ENCODE measurements at regions not wholly inside any gene's neighbourhood (a gene's known extent, or its start where the extent isn't known, plus 50 kb on each side); places are given as distances from the start of the nearest gene placed in this dataset.

- H3K27me3 Mint-ChIP-seq (ENCODE audit: unreplicated experiment), result no peaks in the 10 kb centered on the region
- no peak overlapping the region for H3K4me3 Mint-ChIP-seq (ENCODE audit: unreplicated experiment)
- H3K4me1 Mint-ChIP-seq (ENCODE audit: unreplicated experiment), result no peaks in the 10 kb centered on the region
- no peaks in the 10 kb centered on the region for H3K36me3 Mint-ChIP-seq (ENCODE audit: low read depth, unreplicated experiment)
- no peaks in the 10 kb centered on the region for H3K9me3 Mint-ChIP-seq (ENCODE audit: unreplicated experiment)
- no peak overlapping the region for H3K27ac Mint-ChIP-seq (ENCODE audit: unreplicated experiment)
- DNase-seq (ENCODE audit: low spot score), result no peak
- TF ChIP-seq CTCF (IDR thresholded peaks at IDR 0.05; ENCODE audit: unreplicated experiment), result no peak
Measured at GRCh38 chr1:55685560-55685959, 470.4 kb upstream of the USP24 start.

GRCh38 chr1:55684131-55684650 is 469.0 kb upstream of the USP24 start:
- Mint-ChIP-seq H3K36me3 (ENCODE audit: low read depth, unreplicated experiment) (no peaks in the 10 kb centered on the region), H3K27ac (ENCODE audit: unreplicated experiment) (no peak overlapping the region), H3K4me3 (ENCODE audit: unreplicated experiment) (no peak overlapping the region), H3K4me1 (ENCODE audit: unreplicated experiment) (no peaks in the 10 kb centered on the region), H3K9me3 (ENCODE audit: unreplicated experiment) (no peaks in the 10 kb centered on the region), H3K27me3 (ENCODE audit: unreplicated experiment) (no peaks in the 10 kb centered on the region)
- no peak for DNase-seq (ENCODE audit: low spot score)
- no peak for TF ChIP-seq CTCF (IDR thresholded peaks at IDR 0.05; ENCODE audit: unreplicated experiment)

- no peaks in the 10 kb centered on the region for H3K9me3 Mint-ChIP-seq (ENCODE audit: unreplicated experiment)
- H3K4me3 Mint-ChIP-seq (ENCODE audit: unreplicated experiment), result no peak overlapping the region
- H3K27me3 Mint-ChIP-seq (ENCODE audit: unreplicated experiment), result no peaks in the 10 kb centered on the region
- TF ChIP-seq CTCF (IDR thresholded peaks at IDR 0.05; ENCODE audit: unreplicated experiment), result no peak
- no peak for DNase-seq (ENCODE audit: low spot score)
- H3K27ac Mint-ChIP-seq (ENCODE audit: unreplicated experiment), result no peak overlapping the region
- H3K36me3 Mint-ChIP-seq (ENCODE audit: low read depth, unreplicated experiment), result no peaks in the 10 kb centered on the region
- H3K4me1 Mint-ChIP-seq (ENCODE audit: unreplicated experiment), result no peaks in the 10 kb centered on the region
Measured at GRCh38 chr1:55682198-55682597, 467.0 kb upstream of the USP24 start.

GRCh38 chr1:55679971-55680370 is 464.8 kb upstream of the USP24 start:
- Mint-ChIP-seq H3K27me3 (ENCODE audit: unreplicated experiment) (no peaks in the 10 kb centered on the region), H3K27ac (ENCODE audit: unreplicated experiment) (no peak overlapping the region), H3K9me3 (ENCODE audit: unreplicated experiment) (no peaks in the 10 kb centered on the region), H3K4me1 (ENCODE audit: unreplicated experiment) (no peaks in the 10 kb centered on the region), H3K36me3 (ENCODE audit: low read depth, unreplicated experiment) (no peaks in the 10 kb centered on the region), H3K4me3 (ENCODE audit: unreplicated experiment) (no peak overlapping the region)
- TF ChIP-seq CTCF (IDR thresholded peaks at IDR 0.05; ENCODE audit: unreplicated experiment), result no peak
- no peak for DNase-seq (ENCODE audit: low spot score)

GRCh38 chr1:55673416-55673815 is 458.3 kb upstream of the USP24 start:
- Mint-ChIP-seq H3K27me3 (ENCODE audit: unreplicated experiment) (peaks cover 2% of the 10 kb centered on the region), H3K9me3 (ENCODE audit: unreplicated experiment) (no peaks in the 10 kb centered on the region), H3K4me1 (ENCODE audit: unreplicated experiment) (no peaks in the 10 kb centered on the region), H3K4me3 (ENCODE audit: unreplicated experiment) (no peak overlapping the region), H3K36me3 (ENCODE audit: low read depth, unreplicated experiment) (no peaks in the 10 kb centered on the region), H3K27ac (ENCODE audit: unreplicated experiment) (no peak overlapping the region)
- DNase-seq (ENCODE audit: low spot score), result no peak
- TF ChIP-seq CTCF (IDR thresholded peaks at IDR 0.05; ENCODE audit: unreplicated experiment), result no peak

Measured in endothelial cell (in vitro differentiated cells).